ENCODE measurements at regions not wholly inside any gene's neighbourhood (a gene's known extent, or its start where the extent isn't known, plus 50 kb on each side); places are given as distances from the start of the nearest gene placed in this dataset.
"Not testable (repeated sequence)": the region's sequence is repeated elsewhere in the genome, so short reads cannot be mapped to it uniquely, and the experiment has no call there.

DNA sequence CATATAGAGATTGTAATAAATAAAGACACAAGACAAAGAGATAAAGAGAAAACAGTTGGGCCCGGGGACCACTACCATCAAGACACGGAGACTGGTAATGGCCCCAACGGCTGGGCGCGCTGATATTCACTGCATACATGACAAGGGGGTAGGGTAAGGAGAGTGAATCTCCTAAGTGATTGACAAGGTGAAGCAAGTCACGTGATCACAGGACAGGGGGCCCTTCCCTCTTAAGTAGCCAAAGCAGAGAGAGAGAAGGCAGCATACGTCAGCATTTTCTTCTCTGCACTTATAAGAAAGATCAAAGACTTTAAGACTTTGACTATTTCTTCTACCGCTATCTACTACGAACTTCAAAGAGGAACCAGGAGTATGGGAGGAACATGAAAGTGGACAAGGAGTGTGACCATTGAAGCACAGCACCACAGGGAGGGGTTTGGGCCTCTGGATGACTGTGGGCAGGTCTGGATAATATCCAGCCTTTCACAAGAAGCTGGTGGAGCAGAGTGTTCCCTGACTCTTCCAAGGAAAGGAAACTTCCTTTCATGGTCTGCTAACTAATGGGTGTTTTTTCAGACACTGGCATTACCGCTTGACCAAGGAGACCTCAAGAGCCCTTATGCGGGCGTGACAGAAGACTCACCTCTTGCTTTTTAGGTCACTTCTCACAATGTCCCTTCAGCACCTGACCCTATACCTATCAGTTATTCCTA, 75.6 kb downstream of the MRPL39 start:
- not testable (repeated sequence) for DNase-seq

GRCh38 chr21:25528515-25528914, 78.8 kb downstream of the MRPL39 start:
- DNase-seq, result no peak

DNA sequence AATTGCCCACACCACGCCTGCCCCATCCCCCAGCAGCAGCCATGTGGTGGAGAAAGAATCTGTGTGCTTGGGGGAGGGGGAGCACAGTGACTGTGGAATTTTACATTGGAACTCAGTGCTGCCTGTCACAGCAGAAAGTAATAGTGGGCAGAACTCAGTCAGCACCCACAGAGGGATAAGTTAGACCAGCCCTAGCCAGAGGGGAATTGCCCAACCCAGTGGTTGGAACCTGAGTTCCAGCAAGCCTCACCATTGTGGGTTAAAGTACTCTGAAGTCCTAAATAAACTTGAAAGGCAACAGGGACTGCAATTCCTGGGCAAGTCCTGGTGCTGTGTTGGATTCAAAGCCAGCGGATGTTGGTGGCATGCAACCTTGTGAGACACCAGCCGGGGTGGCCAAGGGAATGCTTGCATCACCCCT, 88.8 kb downstream of the MRPL39 start:
- no peak for DNase-seq

GRCh38 chr21:25515484-25516405, 91.5 kb downstream of the MRPL39 start:
- no peak for DNase-seq

DNA sequence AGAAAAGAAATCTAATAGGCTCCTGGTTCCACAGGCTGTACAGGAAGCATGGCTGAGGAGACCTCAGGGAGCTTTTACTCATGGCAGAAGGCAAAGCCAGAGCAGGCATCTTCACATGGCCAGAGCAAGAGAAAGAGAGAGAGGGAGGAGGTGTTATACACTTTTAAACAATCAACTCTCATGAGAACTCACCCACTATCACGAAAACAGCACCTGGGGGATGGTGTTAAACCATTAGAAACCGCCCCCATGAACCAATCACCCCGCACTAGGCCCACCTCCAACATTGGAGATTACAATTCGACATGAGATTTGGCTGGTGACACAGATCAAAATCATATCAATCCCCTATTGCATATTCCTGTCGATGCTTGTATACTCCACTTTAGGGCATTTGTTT, 93.5 kb downstream of the MRPL39 start:
- no peak for DNase-seq

GRCh38 chr21:25512095-25513081, 94.9 kb downstream of the MRPL39 start:
- DNase-seq, result no peak

DNA sequence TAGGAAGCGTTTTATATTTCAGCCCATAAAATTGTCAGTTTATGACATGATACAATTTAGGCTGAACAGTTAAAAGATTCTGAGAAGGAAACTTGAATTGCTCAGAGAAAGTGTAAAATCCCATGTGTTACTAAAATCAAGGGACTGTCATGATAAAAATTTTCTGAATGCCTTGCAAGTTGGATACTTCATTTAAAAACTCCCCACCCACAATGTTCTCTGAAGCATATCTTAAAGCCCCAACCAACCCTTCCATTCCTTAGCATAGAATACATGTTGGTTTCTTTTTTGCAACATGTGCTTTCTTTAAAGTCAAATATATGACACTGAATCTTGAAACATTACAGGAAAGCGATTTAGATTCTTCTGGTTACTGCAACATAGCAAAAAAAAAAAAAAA, 97.4 kb downstream of the MRPL39 start:
- DNase-seq, result no peak

GRCh38 chr21:25508364-25508763, 98.9 kb downstream of the MRPL39 start:
- no peak for DNase-seq

DNA sequence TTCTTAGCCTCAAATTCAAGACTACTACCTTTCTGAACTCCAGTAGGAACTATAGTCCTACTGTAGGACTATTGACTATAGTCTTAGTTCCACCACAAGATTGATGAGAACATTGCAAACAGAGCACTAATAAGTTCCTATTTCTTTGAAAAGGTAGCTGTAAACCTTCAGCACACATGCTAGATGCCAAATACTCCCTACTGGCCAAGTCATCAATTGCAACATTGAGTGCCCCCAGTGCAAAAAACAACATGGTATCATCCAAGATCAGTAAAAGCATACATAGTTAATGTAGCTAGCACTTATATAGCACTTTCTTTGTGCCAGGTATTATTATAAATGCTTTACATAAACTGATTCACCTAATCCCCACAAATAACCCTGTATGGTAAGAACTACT, 99.8 kb downstream of the MRPL39 start:
- DNase-seq, result no peak

DNA sequence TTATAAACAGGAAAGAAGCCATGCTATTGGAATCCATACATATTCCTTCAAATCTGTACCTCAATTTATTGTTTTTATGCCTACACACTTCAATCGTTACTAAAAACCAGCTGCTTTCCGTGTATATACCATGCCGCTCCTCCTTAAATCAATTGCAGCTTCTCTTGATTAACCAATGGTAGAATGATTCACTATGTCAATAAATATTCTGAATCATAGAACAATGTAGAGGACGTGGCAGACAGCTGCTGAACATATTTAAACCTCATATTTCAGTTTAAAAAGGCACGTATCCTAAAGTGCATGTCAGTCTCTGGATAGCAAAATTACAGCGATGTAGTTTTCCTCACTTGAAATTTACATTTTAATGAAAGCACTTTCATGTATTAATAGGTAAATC, 100.4 kb downstream of the MRPL39 start:
- DNase-seq, result no peak

- no peak for DNase-seq
Observed at GRCh38 chr21:25506261-25506660, 101.0 kb downstream of the MRPL39 start.

- DNase-seq, result no peak
Observed at GRCh38 chr21:25503981-25504380, 103.3 kb downstream of the MRPL39 start.

GRCh38 chr21:25501996-25502665, 105.2 kb downstream of the MRPL39 start:
- DNase-seq, result no peak

DNA sequence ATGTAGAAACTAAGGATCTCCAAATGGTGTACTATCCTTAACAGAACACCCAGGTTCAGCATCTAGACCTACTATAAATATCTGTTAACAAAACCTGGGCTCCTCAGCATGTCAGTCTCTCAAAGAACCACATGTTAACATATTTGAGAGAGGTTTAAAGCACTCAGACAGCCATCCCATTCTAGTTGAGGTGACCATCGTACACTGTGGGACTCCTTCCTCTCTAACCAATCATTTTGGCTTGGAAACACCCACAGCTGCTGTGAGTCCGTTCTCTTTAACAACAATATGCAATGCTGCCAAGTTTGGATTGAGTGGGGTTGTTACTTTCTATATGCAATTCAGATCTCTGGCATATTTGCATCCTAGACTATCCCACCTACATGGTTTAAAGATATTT, 105.8 kb downstream of the MRPL39 start:
- no peak for DNase-seq

DNA sequence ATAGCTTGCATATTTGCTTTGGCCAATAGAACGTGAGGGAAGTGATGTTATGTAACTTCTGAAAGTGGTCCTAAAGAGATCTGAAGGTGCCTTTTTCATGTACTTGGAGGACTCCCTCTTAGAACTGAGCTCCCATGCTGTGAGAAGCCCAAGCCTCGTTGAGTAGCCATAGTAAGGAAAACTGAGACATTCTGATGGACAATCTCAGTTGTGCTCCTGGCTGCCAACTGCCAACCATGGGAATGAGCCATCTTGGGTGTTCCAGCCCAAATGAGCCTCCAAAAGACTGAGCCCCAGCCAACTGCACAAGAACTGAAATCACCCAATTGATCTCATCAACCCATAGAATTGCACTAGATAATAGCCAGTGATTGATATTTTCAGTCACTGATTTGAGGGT, 106.7 kb downstream of the MRPL39 start:
- DNase-seq, result no peak

- no peak for DNase-seq
Observed at GRCh38 chr21:25496825-25497482, 110.3 kb downstream of the MRPL39 start.

- no peak for DNase-seq
Observed at GRCh38 chr21:25494804-25495203, 112.5 kb downstream of the MRPL39 start.

- no peak for DNase-seq
Observed at GRCh38 chr21:25493722-25494121, 113.6 kb downstream of the MRPL39 start.

DNA sequence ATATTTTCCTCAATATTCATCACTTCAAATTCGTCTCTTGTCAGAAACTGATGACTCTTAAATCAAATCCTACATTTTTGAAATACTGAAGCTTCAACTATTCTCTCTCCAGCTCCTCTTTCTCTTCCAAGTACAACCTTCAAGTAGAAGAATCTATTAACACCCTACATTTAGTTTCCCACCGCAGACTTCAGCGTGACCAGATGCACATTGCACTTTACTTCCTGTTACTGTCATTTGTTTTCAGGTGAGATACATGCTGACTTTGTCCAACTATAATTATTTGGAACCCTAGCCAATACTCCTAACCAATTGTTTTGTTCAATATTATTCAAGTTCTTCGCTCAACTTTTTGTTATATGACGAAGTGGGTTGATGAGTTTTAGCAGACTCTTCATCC, 116.0 kb downstream of the MRPL39 start:
- DNase-seq, result no peak

- DNase-seq, result no peak
Observed at GRCh38 chr21:25490742-25491141, 116.5 kb downstream of the MRPL39 start.

GRCh38 chr21:25489673-25490072, 117.6 kb downstream of the MRPL39 start:
- DNase-seq, result no peak

Data from right kidney (tissue), 1 donor.